Panc1 (cell line): ENCODE measurements at regions not wholly inside any gene's neighbourhood (a gene's known extent, or its start where the extent isn't known, plus 50 kb on each side); places are given as distances from the start of the nearest gene placed in this dataset.

Experiments used
- POLR2AphosphoS5 ChIP-seq: IDR thresholded peaks from 2 replicates; pipeline ENCODE4 v1.6.1; 2012; ENCODE audit warnings: mild to moderate bottlenecking, low read depth, low read length, moderate library complexity
- TF ChIP-seq, protein P1 (sequence below): fragments of 450-650 bp; IDR thresholded peaks from 2 replicates; pipeline ENCODE4 v1.5.1; 2017; ENCODE audit warnings: mild to moderate bottlenecking
- TF ChIP-seq, protein P2 (sequence below), 2 experiments: IDR thresholded peaks; 2 replicates each; pipeline ENCODE4 v1.6.1; 2011 to 2012; ENCODE audit warnings: low read depth in 2 of 2, control low read depth in 1 of 2, low read length in 1 of 2, mild to moderate bottlenecking in 1 of 2, moderate library complexity in 1 of 2; ENCODE audit not compliant: insufficient read depth in 1 of 2

DNA sequence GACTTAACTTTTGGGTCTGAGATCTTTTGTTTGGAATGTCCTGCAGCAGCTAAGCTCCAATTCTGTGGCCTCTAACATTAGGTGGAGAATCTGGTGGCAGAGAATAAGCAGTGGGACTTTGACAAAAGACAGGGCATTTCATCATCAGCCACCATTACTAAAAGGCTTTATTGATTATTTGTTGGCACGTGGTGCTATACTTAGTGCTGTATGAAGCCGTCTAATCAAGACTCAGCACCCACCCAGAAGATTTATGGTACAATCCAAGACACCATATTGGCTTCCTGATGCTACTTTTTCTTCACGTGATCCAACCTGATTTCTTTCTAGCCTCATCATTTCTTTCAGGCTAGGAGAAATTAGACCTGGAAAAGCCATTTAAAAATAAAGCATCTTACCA is 80.7 kb upstream of the GRAMD1B start:
- TF ChIP-seq, protein P1, sequence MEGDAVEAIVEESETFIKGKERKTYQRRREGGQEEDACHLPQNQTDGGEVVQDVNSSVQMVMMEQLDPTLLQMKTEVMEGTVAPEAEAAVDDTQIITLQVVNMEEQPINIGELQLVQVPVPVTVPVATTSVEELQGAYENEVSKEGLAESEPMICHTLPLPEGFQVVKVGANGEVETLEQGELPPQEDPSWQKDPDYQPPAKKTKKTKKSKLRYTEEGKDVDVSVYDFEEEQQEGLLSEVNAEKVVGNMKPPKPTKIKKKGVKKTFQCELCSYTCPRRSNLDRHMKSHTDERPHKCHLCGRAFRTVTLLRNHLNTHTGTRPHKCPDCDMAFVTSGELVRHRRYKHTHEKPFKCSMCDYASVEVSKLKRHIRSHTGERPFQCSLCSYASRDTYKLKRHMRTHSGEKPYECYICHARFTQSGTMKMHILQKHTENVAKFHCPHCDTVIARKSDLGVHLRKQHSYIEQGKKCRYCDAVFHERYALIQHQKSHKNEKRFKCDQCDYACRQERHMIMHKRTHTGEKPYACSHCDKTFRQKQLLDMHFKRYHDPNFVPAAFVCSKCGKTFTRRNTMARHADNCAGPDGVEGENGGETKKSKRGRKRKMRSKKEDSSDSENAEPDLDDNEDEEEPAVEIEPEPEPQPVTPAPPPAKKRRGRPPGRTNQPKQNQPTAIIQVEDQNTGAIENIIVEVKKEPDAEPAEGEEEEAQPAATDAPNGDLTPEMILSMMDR = no peak
- TF ChIP-seq, protein P2, sequence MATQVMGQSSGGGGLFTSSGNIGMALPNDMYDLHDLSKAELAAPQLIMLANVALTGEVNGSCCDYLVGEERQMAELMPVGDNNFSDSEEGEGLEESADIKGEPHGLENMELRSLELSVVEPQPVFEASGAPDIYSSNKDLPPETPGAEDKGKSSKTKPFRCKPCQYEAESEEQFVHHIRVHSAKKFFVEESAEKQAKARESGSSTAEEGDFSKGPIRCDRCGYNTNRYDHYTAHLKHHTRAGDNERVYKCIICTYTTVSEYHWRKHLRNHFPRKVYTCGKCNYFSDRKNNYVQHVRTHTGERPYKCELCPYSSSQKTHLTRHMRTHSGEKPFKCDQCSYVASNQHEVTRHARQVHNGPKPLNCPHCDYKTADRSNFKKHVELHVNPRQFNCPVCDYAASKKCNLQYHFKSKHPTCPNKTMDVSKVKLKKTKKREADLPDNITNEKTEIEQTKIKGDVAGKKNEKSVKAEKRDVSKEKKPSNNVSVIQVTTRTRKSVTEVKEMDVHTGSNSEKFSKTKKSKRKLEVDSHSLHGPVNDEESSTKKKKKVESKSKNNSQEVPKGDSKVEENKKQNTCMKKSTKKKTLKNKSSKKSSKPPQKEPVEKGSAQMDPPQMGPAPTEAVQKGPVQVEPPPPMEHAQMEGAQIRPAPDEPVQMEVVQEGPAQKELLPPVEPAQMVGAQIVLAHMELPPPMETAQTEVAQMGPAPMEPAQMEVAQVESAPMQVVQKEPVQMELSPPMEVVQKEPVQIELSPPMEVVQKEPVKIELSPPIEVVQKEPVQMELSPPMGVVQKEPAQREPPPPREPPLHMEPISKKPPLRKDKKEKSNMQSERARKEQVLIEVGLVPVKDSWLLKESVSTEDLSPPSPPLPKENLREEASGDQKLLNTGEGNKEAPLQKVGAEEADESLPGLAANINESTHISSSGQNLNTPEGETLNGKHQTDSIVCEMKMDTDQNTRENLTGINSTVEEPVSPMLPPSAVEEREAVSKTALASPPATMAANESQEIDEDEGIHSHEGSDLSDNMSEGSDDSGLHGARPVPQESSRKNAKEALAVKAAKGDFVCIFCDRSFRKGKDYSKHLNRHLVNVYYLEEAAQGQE (IDR thresholded peaks at IDR 0.05; ENCODE audit: insufficient read depth in 1 of 2, low read depth in 2 of 2, low read length in 1 of 2) = no peak
- no peak for TF ChIP-seq POLR2AphosphoS5
